IMR-90 (cell line): ENCODE measurements at regions not wholly inside any gene's neighbourhood (a gene's known extent, or its start where the extent isn't known, plus 50 kb on each side); places are given as distances from the start of the nearest gene placed in this dataset.

ENCODE experiments used
- ATAC-seq: fragments of 200-7000 bp; cut with Tn5 transposase; 2 replicates; pipeline ENCODE4 v1.9.1; 2020; ENCODE audit warnings: low read depth, mild to moderate bottlenecking, moderate library complexity
- BruUV-seq: library from RNA; stranded (reverse); fragments of 400-500 nt; replicated peaks from 2 replicates; lab custom pipeline; 2021; lab: Mats Ljungman, UMichigan
- CTCF ChIA-PET: fragments of 300-600 bp; formaldehyde crosslinking; extraction: SDS; loops from one replicate; lab custom pipeline; 2021; ENCODE audit warnings: antibody characterized with exemption; lab: Yijun Ruan, JAX
- POLR2A ChIA-PET: fragments of 300-600 bp; sonication (Branson Sonifier 250); formaldehyde crosslinking; loops from one replicate; lab custom pipeline; 2022; ENCODE audit warnings: antibody characterized with exemption; ENCODE audit not compliant: unreplicated experiment; lab: Charles Lee
- DNase-seq: peaks from one replicate; pipeline ENCODE4 v3.0.0; 2013
- H2AFZ ChIP-seq: replicated peaks from 2 replicates; pipeline ENCODE3; 2013; ENCODE audit warnings: low read length, mild to moderate bottlenecking; ENCODE audit not compliant: poor library complexity
- H2AK5ac ChIP-seq: 2 replicates; pipeline ENCODE4 v1.6.1; 2013; ENCODE audit warnings: low read depth, low read length, inconsistent platforms
- H2AK9ac ChIP-seq: replicated peaks from 2 replicates; pipeline ENCODE3; 2013; ENCODE audit warnings: mild to moderate bottlenecking, low read depth, low read length, moderate library complexity; ENCODE audit not compliant: poor library complexity
- H2BK120ac ChIP-seq: 2 replicates; pipeline ENCODE4 v1.6.1; 2013; ENCODE audit warnings: low read depth, low read length, inconsistent platforms
- H2BK15ac ChIP-seq: 3 replicates; pipeline ENCODE4 v1.6.1; 2013; ENCODE audit warnings: low read depth, low read length, inconsistent platforms
- H2BK20ac ChIP-seq: 2 replicates; pipeline ENCODE4 v1.6.1; 2013; ENCODE audit warnings: low read depth, mild to moderate bottlenecking, inconsistent platforms, low read length, moderate library complexity
- H2BK5ac ChIP-seq: 2 replicates; pipeline ENCODE4 v1.6.1; 2013; ENCODE audit warnings: mild to moderate bottlenecking, low read depth, low read length, inconsistent platforms; ENCODE audit not compliant: poor library complexity, severe bottlenecking
- H3K14ac ChIP-seq: replicated peaks from 2 replicates; pipeline ENCODE4 v1.6.1; 2013; ENCODE audit warnings: low read depth, low read length, inconsistent platforms
- H3K18ac ChIP-seq: 2 replicates; pipeline ENCODE4 v1.6.1; 2013; ENCODE audit warnings: low read depth, low read length, control low read depth
- H3K23ac ChIP-seq: 2 replicates; pipeline ENCODE4 v1.6.1; 2013; ENCODE audit warnings: low read depth, low read length, inconsistent platforms
- H3K27ac ChIP-seq: 2 replicates; pipeline ENCODE4 v1.5.1; 2013; ENCODE audit warnings: mild to moderate bottlenecking, control low read depth, low read length; ENCODE audit not compliant: insufficient read depth
- H3K27me3 ChIP-seq: 2 replicates; pipeline ENCODE4 v1.6.1; 2013; ENCODE audit warnings: low read length; ENCODE audit not compliant: control insufficient read depth, insufficient read depth
- H3K36me3 ChIP-seq: 2 replicates; pipeline ENCODE4 v1.6.1; 2013; ENCODE audit warnings: low read length, mixed read lengths; ENCODE audit not compliant: control insufficient read depth, insufficient read depth
- H3K4ac ChIP-seq: 2 replicates; pipeline ENCODE4 v1.6.1; 2013; ENCODE audit warnings: low read depth, low read length, inconsistent platforms
- H3K4me1 ChIP-seq: 2 replicates; pipeline ENCODE4 v1.6.1; 2013; ENCODE audit warnings: low read length, mixed read lengths; ENCODE audit not compliant: control insufficient read depth, insufficient read depth
- H3K4me2 ChIP-seq: 2 replicates; pipeline ENCODE4 v1.6.1; 2013; ENCODE audit warnings: low read depth, mild to moderate bottlenecking, control low read depth, low read length, moderate library complexity
- H3K4me3 ChIP-seq: 2 replicates; pipeline ENCODE4 v1.5.1; 2013; ENCODE audit warnings: low read depth, mild to moderate bottlenecking, control low read depth, low read length, moderate library complexity; ENCODE audit not compliant: insufficient read depth
- H3K56ac ChIP-seq: 2 replicates; pipeline ENCODE4 v1.6.1; 2013; ENCODE audit warnings: low read length, inconsistent platforms; ENCODE audit not compliant: insufficient read depth; ENCODE audit errors: extremely low read depth
- H3K79me1 ChIP-seq, 2 experiments: 2 replicates each; pipeline ENCODE4 v1.6.1; 2013; ENCODE audit warnings: low read length in 2 of 2, inconsistent platforms in 1 of 2, low read depth in 1 of 2
- H3K9ac ChIP-seq: 2 replicates; pipeline ENCODE4 v1.6.1; 2013; ENCODE audit warnings: low read depth, low read length, control low read depth
- H3K9me1 ChIP-seq: 2 replicates; pipeline ENCODE4 v1.6.1; 2013; ENCODE audit warnings: low read length, inconsistent platforms; ENCODE audit not compliant: insufficient read depth
- H3K9me3 ChIP-seq: 2 replicates; pipeline ENCODE4 v1.6.1; 2013; ENCODE audit warnings: low read length; ENCODE audit not compliant: control insufficient read depth, insufficient read depth
- H4K20me1 ChIP-seq: 2 replicates; pipeline ENCODE4 v1.6.1; 2013; ENCODE audit warnings: low read length, inconsistent platforms; ENCODE audit not compliant: insufficient read depth
- H4K5ac ChIP-seq: 2 replicates; pipeline ENCODE4 v1.6.1; 2013; ENCODE audit warnings: mild to moderate bottlenecking, low read depth, low read length, control low read depth
- H4K8ac ChIP-seq, 2 experiments: 2 replicates each; pipeline ENCODE4 v1.6.1; 2013; ENCODE audit warnings: low read depth in 2 of 2, low read length in 2 of 2, control low read depth in 1 of 2, inconsistent platforms in 1 of 2
- H4K91ac ChIP-seq: 2 replicates; pipeline ENCODE4 v1.6.1; 2013; ENCODE audit warnings: low read depth, low read length, inconsistent platforms; ENCODE audit not compliant: insufficient read depth
- BHLHE40 ChIP-seq: fragments of 150-350 bp; IDR thresholded peaks from 2 replicates; pipeline ENCODE4 v1.6.1; 2016; ENCODE audit warnings: mild to moderate bottlenecking, low read depth, low read length
- CHD1 ChIP-seq: IDR thresholded peaks from 2 replicates; pipeline ENCODE4 v1.6.1; 2012; ENCODE audit warnings: low read depth, low read length, improper control_type of control experiment
- FOS ChIP-seq: fragments of 150-350 bp; IDR thresholded peaks from 2 replicates; pipeline ENCODE4 v1.6.1; 2016; ENCODE audit warnings: low read depth, low read length
- MAFK ChIP-seq: IDR thresholded peaks from 2 replicates; pipeline ENCODE4 v1.6.1; 2012; ENCODE audit warnings: low read depth, low read length, improper control_type of control experiment
- MAZ ChIP-seq: IDR thresholded peaks from 2 replicates; pipeline ENCODE4 v1.6.1; 2012; ENCODE audit warnings: low read depth, mild to moderate bottlenecking, low read length, improper control_type of control experiment, moderate library complexity, borderline replicate concordance
- MXI1 ChIP-seq: IDR thresholded peaks from 2 replicates; pipeline ENCODE4 v1.6.1; 2012; ENCODE audit warnings: low read depth, mild to moderate bottlenecking, low read length, moderate library complexity, borderline replicate concordance
- POLR2A ChIP-seq: IDR thresholded peaks from 2 replicates; pipeline ENCODE4 v1.6.1; 2012; ENCODE audit warnings: mild to moderate bottlenecking, low read depth, low read length
- RAD21 ChIP-seq: IDR thresholded peaks from 2 replicates; pipeline ENCODE4 v1.6.1; 2012; ENCODE audit warnings: low read length, improper control_type of control experiment
- RCOR1 ChIP-seq: IDR thresholded peaks from 2 replicates; pipeline ENCODE4 v1.6.1; 2012; ENCODE audit warnings: mild to moderate bottlenecking, low read length, improper control_type of control experiment; ENCODE audit not compliant: insufficient replicate concordance
- RFX5 ChIP-seq: IDR thresholded peaks from 2 replicates; pipeline ENCODE4 v1.8.0; 2012; ENCODE audit warnings: low read depth, mild to moderate bottlenecking, low read length, moderate library complexity
- SMC3 ChIP-seq: fragments of 150-350 bp; IDR thresholded peaks from 2 replicates; pipeline ENCODE4 v1.6.1; 2016; ENCODE audit warnings: low read depth, mild to moderate bottlenecking, antibody characterized with exemption, low read length, moderate library complexity
- WGBS, 2 experiments: methylation state at CpG; one replicate each; pipeline versions ENCODE4 v1.1.5 to v1.1.7; 2013; ENCODE audit warnings: missing lambda C conversion rate in 2 of 2; ENCODE audit not compliant: insufficient read length in 1 of 2; ENCODE audit errors: extremely low coverage in 2 of 2; 5-methylcytosine and 5-hydroxymethylcytosine counted together
- dilution Hi-C: fragments of 300-500 bp; cut with HindIII; formaldehyde crosslinking; loops from one replicate; pipeline ENCODE4 v1.14.3; 2018; ENCODE audit warnings: low sequenced_read_pairs; ENCODE audit not compliant: unreplicated experiment
- in situ Hi-C: fragments of 300-500 bp; cut with MboI; formaldehyde crosslinking; loops from 3 replicates; pipeline ENCODE4 v1.14.3; 2019; ENCODE audit warnings: low sequenced_read_pairs, inconsistent platforms, mixed read lengths
- intact Hi-C: fragments of 100-400 bp; cut with micrococcal nuclease; formaldehyde crosslinking; loops from 2 replicates; pipeline ENCODE4 v1.10.0; 2022
- TF ChIP-seq, protein P1 (sequence below): fragments of 150-350 bp; IDR thresholded peaks from 2 replicates; pipeline ENCODE4 v1.6.1; 2017; ENCODE audit warnings: mild to moderate bottlenecking, antibody characterized with exemption, low read length, low read depth
- TF ChIP-seq, protein P2 (sequence below): conservative IDR thresholded peaks from 2 replicates; pipeline ENCODE4 v1.5.1; 2012; ENCODE audit warnings: mild to moderate bottlenecking, low read depth, low read length, improper control_type of control experiment
- TF ChIP-seq, protein P3 (sequence below): fragments of 150-350 bp; IDR thresholded peaks from 2 replicates; pipeline ENCODE4 v1.6.1; 2016; ENCODE audit warnings: low read depth, mild to moderate bottlenecking, low read length, moderate library complexity, borderline replicate concordance

DNA sequence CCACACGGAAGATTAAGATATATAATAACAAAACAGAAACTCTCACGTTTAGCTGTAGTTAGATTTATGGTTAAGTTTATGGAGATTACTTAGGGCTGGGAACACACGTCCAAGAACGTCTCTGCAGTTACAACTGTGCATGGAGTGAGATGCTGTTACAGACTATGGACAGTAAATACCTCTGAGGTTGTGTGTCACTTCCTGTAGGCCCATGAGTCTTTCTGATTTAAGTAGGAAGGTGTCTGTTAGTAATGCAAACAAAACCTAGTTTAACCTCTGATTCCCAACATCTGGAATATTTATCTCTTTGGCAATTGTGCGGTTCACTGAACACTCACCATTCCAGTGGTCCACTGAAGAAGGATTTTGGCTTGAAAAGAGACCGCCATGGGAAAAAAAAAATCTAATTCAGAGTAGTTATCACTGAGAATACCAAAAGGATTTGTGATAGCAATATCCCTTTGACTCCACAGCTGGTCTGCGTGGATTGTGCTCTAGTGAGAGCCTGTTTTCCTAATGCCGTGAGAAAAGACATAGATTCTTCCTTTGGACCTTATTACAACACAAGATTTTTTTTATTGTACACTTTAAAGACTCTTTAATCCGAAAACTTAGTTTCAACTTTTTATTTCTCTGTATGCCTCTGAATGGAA, 478.2 kb upstream of the CITED2 start:
- peak overlapping the region; percentile 0; the same call in 1 of the 2 replicates for H3K4me2 ChIP-seq
- CTCF ChIA-PET, result interaction anchor here (0.8 kb wide), 1 partner anchor 83 kb away, joined by 3 read pairs; no protein-coding TSS in a partner anchor
- WGBS, 2 experiments, result 20% methylated on average over 2 of the region's 9 CpGs; no CpG with 5 or more reads in 1 of the 2 experiments
- peak overlapping the region; percentile 79 for H2BK5ac ChIP-seq
- H3K4ac ChIP-seq, result peak overlapping the region; percentile 58
- H3K79me1 ChIP-seq, result 0 out of 4 replicates have a peak, but pooled peaks cover 0 to 3% of the 10 kb centered on the region in 2 experiments
- no peak overlapping the region for H2AK5ac ChIP-seq
- peaks cover 5% of the 10 kb centered on the region for H3K9me1 ChIP-seq
- peak overlapping the region; percentile 83 for H4K5ac ChIP-seq
- H3K56ac ChIP-seq, result peak overlapping the region; percentile 54
- H2BK15ac ChIP-seq, result peak overlapping the region; percentile 87; the same call in 2 of the 3 replicates
- peak overlapping the region; percentile 66; the same call in 1 of the 2 replicates for H3K18ac ChIP-seq
- H3K23ac ChIP-seq, result peak overlapping the region; percentile 70; the same call in 1 of the 2 replicates
- DNase-seq, result peak; percentile 93
- BruUV-seq, result no TSS peak
- no peak overlapping the region for H3K4me3 ChIP-seq
- no peaks in the 10 kb centered on the region for H4K20me1 ChIP-seq
- no peaks in the 10 kb centered on the region for H3K9me3 ChIP-seq
- dilution Hi-C loops (no loop called here), in situ Hi-C loops (no loop called here), intact Hi-C loops (loop anchor here (2.0 to 10.0 kb wide), 3 partner anchors 95 to 478 kb away; partner anchors contain the start of gene CITED2)
- H3K27ac ChIP-seq, result peak overlapping the region; percentile 23; the same call in 1 of the 2 replicates
- no peak overlapping the region for H3K9ac ChIP-seq
- peak overlapping the region; percentile 1 to 92 for H4K8ac ChIP-seq
- peak overlapping the region; percentile 83; the same call in 1 of the 2 replicates for H4K91ac ChIP-seq
- ATAC-seq, result peak; percentile 69
- H3K27me3 ChIP-seq, result no peaks in the 10 kb centered on the region
- H2AFZ ChIP-seq, result no peak overlapping the region
- H2BK120ac ChIP-seq, result peak overlapping the region; percentile 95
- H2BK20ac ChIP-seq, result peak overlapping the region; percentile 86; the same call in 1 of the 2 replicates
- POLR2A ChIA-PET, result no interaction called here
- no peaks in the 10 kb centered on the region for H3K36me3 ChIP-seq
- no peak overlapping the region for H2AK9ac ChIP-seq
- peaks cover 11% of the 10 kb centered on the region for H3K4me1 ChIP-seq
- H3K14ac ChIP-seq, result peak overlapping the region; percentile 64; the same call in 1 of the 2 replicates
- TF ChIP-seq SMC3, result no peak
- no peak for TF ChIP-seq CHD1
- TF ChIP-seq MAFK, result no peak
- no peak for TF ChIP-seq RFX5
- peak; percentile 55; the same call in 1 of the 2 replicates for TF ChIP-seq POLR2A
- TF ChIP-seq BHLHE40, result no peak
- TF ChIP-seq RCOR1, result peak; percentile 44
- TF ChIP-seq, protein P1, sequence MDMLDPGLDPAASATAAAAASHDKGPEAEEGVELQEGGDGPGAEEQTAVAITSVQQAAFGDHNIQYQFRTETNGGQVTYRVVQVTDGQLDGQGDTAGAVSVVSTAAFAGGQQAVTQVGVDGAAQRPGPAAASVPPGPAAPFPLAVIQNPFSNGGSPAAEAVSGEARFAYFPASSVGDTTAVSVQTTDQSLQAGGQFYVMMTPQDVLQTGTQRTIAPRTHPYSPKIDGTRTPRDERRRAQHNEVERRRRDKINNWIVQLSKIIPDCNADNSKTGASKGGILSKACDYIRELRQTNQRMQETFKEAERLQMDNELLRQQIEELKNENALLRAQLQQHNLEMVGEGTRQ, result no peak
- no peak for TF ChIP-seq MAZ
- TF ChIP-seq, protein P2, sequence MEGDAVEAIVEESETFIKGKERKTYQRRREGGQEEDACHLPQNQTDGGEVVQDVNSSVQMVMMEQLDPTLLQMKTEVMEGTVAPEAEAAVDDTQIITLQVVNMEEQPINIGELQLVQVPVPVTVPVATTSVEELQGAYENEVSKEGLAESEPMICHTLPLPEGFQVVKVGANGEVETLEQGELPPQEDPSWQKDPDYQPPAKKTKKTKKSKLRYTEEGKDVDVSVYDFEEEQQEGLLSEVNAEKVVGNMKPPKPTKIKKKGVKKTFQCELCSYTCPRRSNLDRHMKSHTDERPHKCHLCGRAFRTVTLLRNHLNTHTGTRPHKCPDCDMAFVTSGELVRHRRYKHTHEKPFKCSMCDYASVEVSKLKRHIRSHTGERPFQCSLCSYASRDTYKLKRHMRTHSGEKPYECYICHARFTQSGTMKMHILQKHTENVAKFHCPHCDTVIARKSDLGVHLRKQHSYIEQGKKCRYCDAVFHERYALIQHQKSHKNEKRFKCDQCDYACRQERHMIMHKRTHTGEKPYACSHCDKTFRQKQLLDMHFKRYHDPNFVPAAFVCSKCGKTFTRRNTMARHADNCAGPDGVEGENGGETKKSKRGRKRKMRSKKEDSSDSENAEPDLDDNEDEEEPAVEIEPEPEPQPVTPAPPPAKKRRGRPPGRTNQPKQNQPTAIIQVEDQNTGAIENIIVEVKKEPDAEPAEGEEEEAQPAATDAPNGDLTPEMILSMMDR, result no peak
- TF ChIP-seq FOS, result no peak
- TF ChIP-seq MXI1, result no peak
- TF ChIP-seq, protein P3, sequence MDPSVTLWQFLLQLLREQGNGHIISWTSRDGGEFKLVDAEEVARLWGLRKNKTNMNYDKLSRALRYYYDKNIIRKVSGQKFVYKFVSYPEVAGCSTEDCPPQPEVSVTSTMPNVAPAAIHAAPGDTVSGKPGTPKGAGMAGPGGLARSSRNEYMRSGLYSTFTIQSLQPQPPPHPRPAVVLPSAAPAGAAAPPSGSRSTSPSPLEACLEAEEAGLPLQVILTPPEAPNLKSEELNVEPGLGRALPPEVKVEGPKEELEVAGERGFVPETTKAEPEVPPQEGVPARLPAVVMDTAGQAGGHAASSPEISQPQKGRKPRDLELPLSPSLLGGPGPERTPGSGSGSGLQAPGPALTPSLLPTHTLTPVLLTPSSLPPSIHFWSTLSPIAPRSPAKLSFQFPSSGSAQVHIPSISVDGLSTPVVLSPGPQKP, result no peak
- TF ChIP-seq RAD21, result no peak
